ENCODE measurements at regions not wholly inside any gene's neighbourhood (a gene's known extent, or its start where the extent isn't known, plus 50 kb on each side); places are given as distances from the start of the nearest gene placed in this dataset.

GRCh38 chr1:234920136-234920842 is 208.3 kb downstream of the TOMM20 start:
- intact Hi-C loops (cut with micrococcal nuclease), result no loop called here
- Mint-ChIP-seq H3K27ac (no peak overlapping the region), H3K9me3 (no peaks in the 10 kb centered on the region)

GRCh38 chr1:234918961-234919761 is 209.5 kb downstream of the TOMM20 start:
- Mint-ChIP-seq H3K27ac (no peak overlapping the region), H3K27me3 (ENCODE audit: low read depth) (no peaks in the 10 kb centered on the region), H3K9me3 (no peaks in the 10 kb centered on the region), H3K4me1 (ENCODE audit: low read depth) (no peaks in the 10 kb centered on the region), H3K36me3 (ENCODE audit: low read depth) (no peaks in the 10 kb centered on the region), H3K4me3 (no peak overlapping the region)
- intact Hi-C loops (cut with micrococcal nuclease), result no loop called here
- CTCF ChIA-PET, result no interaction called here
- DNase-seq, result no peak

More at GRCh38 chr1:234920136-234920842, 208.3 kb downstream of the TOMM20 start:
- Mint-ChIP-seq H3K4me3 (no peak overlapping the region), H3K4me1 (ENCODE audit: low read depth) (peaks cover 4% of the 10 kb centered on the region), H3K27me3 (ENCODE audit: low read depth) (no peaks in the 10 kb centered on the region), H3K36me3 (ENCODE audit: low read depth) (no peaks in the 10 kb centered on the region)
- no peak for DNase-seq
- CTCF ChIA-PET, result interaction anchor here (0.7 kb wide), 1 partner anchor 787 kb away, joined by 3 read pairs; no protein-coding TSS in a partner anchor

GRCh38 chr1:234918181-234918841 is 210.3 kb downstream of the TOMM20 start:
- CTCF ChIA-PET, result no interaction called here
- intact Hi-C loops (cut with micrococcal nuclease), result no loop called here

GRCh38 chr1:234917495-234918180 is 211.0 kb downstream of the TOMM20 start:
- no peak for DNase-seq
- CTCF ChIA-PET, result no interaction called here
- Mint-ChIP-seq H3K4me1 (ENCODE audit: low read depth) (peaks cover 7% of the 10 kb centered on the region), H3K27me3 (ENCODE audit: low read depth) (no peaks in the 10 kb centered on the region), H3K36me3 (ENCODE audit: low read depth) (no peaks in the 10 kb centered on the region), H3K27ac (no peak overlapping the region), H3K9me3 (no peaks in the 10 kb centered on the region), H3K4me3 (no peak overlapping the region)
- intact Hi-C loops (cut with micrococcal nuclease), result no loop called here

More at GRCh38 chr1:234918181-234918841, 210.3 kb downstream of the TOMM20 start:
- peaks cover under 1% of the 10 kb centered on the region for H3K4me1 Mint-ChIP-seq (ENCODE audit: low read depth)
- DNase-seq, result no peak
- no peaks in the 10 kb centered on the region for H3K9me3 Mint-ChIP-seq
- H3K27me3 Mint-ChIP-seq (ENCODE audit: low read depth), result no peaks in the 10 kb centered on the region
- H3K27ac Mint-ChIP-seq, result no peak overlapping the region
- no peaks in the 10 kb centered on the region for H3K36me3 Mint-ChIP-seq (ENCODE audit: low read depth)
- H3K4me3 Mint-ChIP-seq, result no peak overlapping the region

- Mint-ChIP-seq H3K36me3 (ENCODE audit: low read depth) (no peaks in the 10 kb centered on the region), H3K27me3 (ENCODE audit: low read depth) (no peaks in the 10 kb centered on the region), H3K27ac (no peak overlapping the region), H3K4me1 (ENCODE audit: low read depth) (peaks cover 15% of the 10 kb centered on the region), H3K4me3 (no peak overlapping the region), H3K9me3 (no peaks in the 10 kb centered on the region)
- CTCF ChIA-PET, result interaction anchor here (0.6 kb wide), 1 partner anchor 411 kb away, joined by 3 read pairs; no protein-coding TSS in a partner anchor
- no peak for DNase-seq
- intact Hi-C loops (cut with micrococcal nuclease), result no loop called here
Measured at GRCh38 chr1:234916840-234917239, 211.8 kb downstream of the TOMM20 start.

GRCh38 chr1:234915924-234916675 is 212.5 kb downstream of the TOMM20 start:
- H3K36me3 Mint-ChIP-seq (ENCODE audit: low read depth), result no peaks in the 10 kb centered on the region
- no peak overlapping the region for H3K27ac Mint-ChIP-seq
- H3K9me3 Mint-ChIP-seq, result no peaks in the 10 kb centered on the region
- intact Hi-C loops (cut with micrococcal nuclease), result no loop called here
- H3K27me3 Mint-ChIP-seq (ENCODE audit: low read depth), result no peaks in the 10 kb centered on the region
- no peak overlapping the region for H3K4me3 Mint-ChIP-seq
- DNase-seq, result no peak
- H3K4me1 Mint-ChIP-seq (ENCODE audit: low read depth), result peaks cover 22% of the 10 kb centered on the region
- CTCF ChIA-PET, result no interaction called here

GRCh38 chr1:234914606-234915290 is 213.9 kb downstream of the TOMM20 start:
- no peaks in the 10 kb centered on the region for H3K27me3 Mint-ChIP-seq (ENCODE audit: low read depth)
- H3K36me3 Mint-ChIP-seq (ENCODE audit: low read depth), result no peaks in the 10 kb centered on the region
- H3K27ac Mint-ChIP-seq, result no peak overlapping the region
- no peak overlapping the region for H3K4me3 Mint-ChIP-seq
- no peak for DNase-seq
- H3K4me1 Mint-ChIP-seq (ENCODE audit: low read depth), result peaks cover 24% of the 10 kb centered on the region
- CTCF ChIA-PET, result interaction anchor here (0.6 kb wide), 1 partner anchor 19 kb away, joined by 3 read pairs; no protein-coding TSS in a partner anchor
- no peaks in the 10 kb centered on the region for H3K9me3 Mint-ChIP-seq
- intact Hi-C loops (cut with micrococcal nuclease), result no loop called here

GRCh38 chr1:234913771-234914170 is 214.9 kb downstream of the TOMM20 start:
- CTCF ChIA-PET, result interaction anchor here (0.6 to 0.7 kb wide), 3 partner anchors 12 to 825 kb away, joined by 3 to 4 read pairs (median 3); no protein-coding TSS in a partner anchor
- H3K9me3 Mint-ChIP-seq, result no peaks in the 10 kb centered on the region
- intact Hi-C loops (cut with micrococcal nuclease), result no loop called here
- peaks cover 24% of the 10 kb centered on the region for H3K4me1 Mint-ChIP-seq (ENCODE audit: low read depth)
- H3K4me3 Mint-ChIP-seq, result no peak overlapping the region
- no peaks in the 10 kb centered on the region for H3K36me3 Mint-ChIP-seq (ENCODE audit: low read depth)
- DNase-seq, result no peak
- no peak overlapping the region for H3K27ac Mint-ChIP-seq
- no peaks in the 10 kb centered on the region for H3K27me3 Mint-ChIP-seq (ENCODE audit: low read depth)

GRCh38 chr1:234913278-234913649 is 215.4 kb downstream of the TOMM20 start:
- no peaks in the 10 kb centered on the region for H3K36me3 Mint-ChIP-seq (ENCODE audit: low read depth)
- H3K9me3 Mint-ChIP-seq, result no peaks in the 10 kb centered on the region
- no peak for DNase-seq
- H3K27me3 Mint-ChIP-seq (ENCODE audit: low read depth), result no peaks in the 10 kb centered on the region
- H3K4me1 Mint-ChIP-seq (ENCODE audit: low read depth), result peaks cover 24% of the 10 kb centered on the region
- CTCF ChIA-PET, result interaction anchor here (0.6 to 0.7 kb wide), 2 partner anchors 11 to 826 kb away, joined by 3 to 4 read pairs; no protein-coding TSS in a partner anchor
- intact Hi-C loops (cut with micrococcal nuclease), result no loop called here
- H3K27ac Mint-ChIP-seq, result no peak overlapping the region
- H3K4me3 Mint-ChIP-seq, result no peak overlapping the region

- intact Hi-C loops (cut with micrococcal nuclease), result no loop called here
- peaks cover 24% of the 10 kb centered on the region for H3K4me1 Mint-ChIP-seq (ENCODE audit: low read depth)
- H3K27me3 Mint-ChIP-seq (ENCODE audit: low read depth), result no peaks in the 10 kb centered on the region
- CTCF ChIA-PET, result interaction anchor here (0.6 kb wide), 1 partner anchor 826 kb away, joined by 3 read pairs; no protein-coding TSS in a partner anchor
- no peak overlapping the region for H3K4me3 Mint-ChIP-seq
- H3K36me3 Mint-ChIP-seq (ENCODE audit: low read depth), result no peaks in the 10 kb centered on the region
- no peak overlapping the region for H3K27ac Mint-ChIP-seq
- H3K9me3 Mint-ChIP-seq, result no peaks in the 10 kb centered on the region
- DNase-seq, result no peak
Measured at GRCh38 chr1:234912548-234913277, 215.9 kb downstream of the TOMM20 start.

All from activated naive CD4-positive, alpha-beta T cell treated with anti-CD3 and anti-CD28 coated beads for 36 hours (primary cell).